ENCODE measurements at regions not wholly inside any gene's neighbourhood (a gene's known extent, or its start where the extent isn't known, plus 50 kb on each side); places are given as distances from the start of the nearest gene placed in this dataset.
A peak's percentile ranks its signal among the peaks of the same experiment; 100 is the strongest.

DNA sequence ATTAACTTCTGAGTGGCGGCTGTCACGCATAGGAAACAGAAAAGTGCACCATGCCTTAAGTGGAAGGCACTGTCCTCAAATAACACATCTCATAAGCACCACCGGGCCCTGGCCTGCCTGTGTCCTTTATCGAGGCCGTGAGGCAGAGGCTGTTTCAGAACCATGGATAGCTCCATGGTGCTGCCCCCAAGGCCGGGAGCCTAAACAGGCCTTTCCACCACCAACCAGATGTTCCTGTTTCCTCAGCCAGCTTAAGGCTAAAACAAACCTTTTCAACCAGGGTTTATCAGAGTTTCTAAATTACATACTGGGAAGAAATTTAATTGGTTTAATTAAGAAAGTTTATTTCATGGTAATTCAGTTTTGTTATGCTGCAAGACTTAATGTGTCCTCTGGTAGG, 114.4 kb downstream of the DMRTA2 start (continued):
- TF ChIP-seq ZNF44 (CRISPR knock-in tag; IDR thresholded peaks at IDR 0.05) = no peak
- no peak for TF ChIP-seq MEF2D (CRISPR knock-in tag; IDR thresholded peaks at IDR 0.05)
- TF ChIP-seq, protein P1, sequence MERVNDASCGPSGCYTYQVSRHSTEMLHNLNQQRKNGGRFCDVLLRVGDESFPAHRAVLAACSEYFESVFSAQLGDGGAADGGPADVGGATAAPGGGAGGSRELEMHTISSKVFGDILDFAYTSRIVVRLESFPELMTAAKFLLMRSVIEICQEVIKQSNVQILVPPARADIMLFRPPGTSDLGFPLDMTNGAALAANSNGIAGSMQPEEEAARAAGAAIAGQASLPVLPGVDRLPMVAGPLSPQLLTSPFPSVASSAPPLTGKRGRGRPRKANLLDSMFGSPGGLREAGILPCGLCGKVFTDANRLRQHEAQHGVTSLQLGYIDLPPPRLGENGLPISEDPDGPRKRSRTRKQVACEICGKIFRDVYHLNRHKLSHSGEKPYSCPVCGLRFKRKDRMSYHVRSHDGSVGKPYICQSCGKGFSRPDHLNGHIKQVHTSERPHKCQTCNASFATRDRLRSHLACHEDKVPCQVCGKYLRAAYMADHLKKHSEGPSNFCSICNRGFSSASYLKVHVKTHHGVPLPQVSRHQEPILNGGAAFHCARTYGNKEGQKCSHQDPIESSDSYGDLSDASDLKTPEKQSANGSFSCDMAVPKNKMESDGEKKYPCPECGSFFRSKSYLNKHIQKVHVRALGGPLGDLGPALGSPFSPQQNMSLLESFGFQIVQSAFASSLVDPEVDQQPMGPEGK (CRISPR knock-in tag; IDR thresholded peaks at IDR 0.05) = peak; percentile 40; the same call in 1 of the 2 replicates
- TF ChIP-seq ZNF83 (CRISPR knock-in tag; IDR thresholded peaks at IDR 0.05; ENCODE audit: borderline replicate concordance) = 0 out of 2 replicates have a peak, but pooled peaks have one; percentile 34
- TF ChIP-seq, protein P2, sequence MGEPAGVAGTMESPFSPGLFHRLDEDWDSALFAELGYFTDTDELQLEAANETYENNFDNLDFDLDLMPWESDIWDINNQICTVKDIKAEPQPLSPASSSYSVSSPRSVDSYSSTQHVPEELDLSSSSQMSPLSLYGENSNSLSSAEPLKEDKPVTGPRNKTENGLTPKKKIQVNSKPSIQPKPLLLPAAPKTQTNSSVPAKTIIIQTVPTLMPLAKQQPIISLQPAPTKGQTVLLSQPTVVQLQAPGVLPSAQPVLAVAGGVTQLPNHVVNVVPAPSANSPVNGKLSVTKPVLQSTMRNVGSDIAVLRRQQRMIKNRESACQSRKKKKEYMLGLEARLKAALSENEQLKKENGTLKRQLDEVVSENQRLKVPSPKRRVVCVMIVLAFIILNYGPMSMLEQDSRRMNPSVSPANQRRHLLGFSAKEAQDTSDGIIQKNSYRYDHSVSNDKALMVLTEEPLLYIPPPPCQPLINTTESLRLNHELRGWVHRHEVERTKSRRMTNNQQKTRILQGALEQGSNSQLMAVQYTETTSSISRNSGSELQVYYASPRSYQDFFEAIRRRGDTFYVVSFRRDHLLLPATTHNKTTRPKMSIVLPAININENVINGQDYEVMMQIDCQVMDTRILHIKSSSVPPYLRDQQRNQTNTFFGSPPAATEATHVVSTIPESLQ (CRISPR knock-in tag; conservative IDR thresholded peaks at IDR 0.05) = peak; percentile 84; the same call in 1 of the 2 replicates
- TF ChIP-seq ZFX (CRISPR knock-in tag; IDR thresholded peaks at IDR 0.05; ENCODE audit: low read depth) = peak; percentile 44; the same call in 1 of the 2 replicates
- TF ChIP-seq NFKB2 (CRISPR knock-in tag; IDR thresholded peaks at IDR 0.05; ENCODE audit: borderline replicate concordance) = peak; percentile 58; the same call in 1 of the 2 replicates
- peak; percentile 43; the same call in 1 of the 2 replicates for TF ChIP-seq SAP130 (CRISPR knock-in tag; IDR thresholded peaks at IDR 0.05; ENCODE audit: low read depth)
- TF ChIP-seq PRPF4 (IDR thresholded peaks at IDR 0.05; ENCODE audit: low read depth, low read length, poor library complexity, severe bottlenecking) = no peak
- TF ChIP-seq ZNF251 (CRISPR knock-in tag; IDR thresholded peaks at IDR 0.05) = no peak
- TF ChIP-seq, protein P3, sequence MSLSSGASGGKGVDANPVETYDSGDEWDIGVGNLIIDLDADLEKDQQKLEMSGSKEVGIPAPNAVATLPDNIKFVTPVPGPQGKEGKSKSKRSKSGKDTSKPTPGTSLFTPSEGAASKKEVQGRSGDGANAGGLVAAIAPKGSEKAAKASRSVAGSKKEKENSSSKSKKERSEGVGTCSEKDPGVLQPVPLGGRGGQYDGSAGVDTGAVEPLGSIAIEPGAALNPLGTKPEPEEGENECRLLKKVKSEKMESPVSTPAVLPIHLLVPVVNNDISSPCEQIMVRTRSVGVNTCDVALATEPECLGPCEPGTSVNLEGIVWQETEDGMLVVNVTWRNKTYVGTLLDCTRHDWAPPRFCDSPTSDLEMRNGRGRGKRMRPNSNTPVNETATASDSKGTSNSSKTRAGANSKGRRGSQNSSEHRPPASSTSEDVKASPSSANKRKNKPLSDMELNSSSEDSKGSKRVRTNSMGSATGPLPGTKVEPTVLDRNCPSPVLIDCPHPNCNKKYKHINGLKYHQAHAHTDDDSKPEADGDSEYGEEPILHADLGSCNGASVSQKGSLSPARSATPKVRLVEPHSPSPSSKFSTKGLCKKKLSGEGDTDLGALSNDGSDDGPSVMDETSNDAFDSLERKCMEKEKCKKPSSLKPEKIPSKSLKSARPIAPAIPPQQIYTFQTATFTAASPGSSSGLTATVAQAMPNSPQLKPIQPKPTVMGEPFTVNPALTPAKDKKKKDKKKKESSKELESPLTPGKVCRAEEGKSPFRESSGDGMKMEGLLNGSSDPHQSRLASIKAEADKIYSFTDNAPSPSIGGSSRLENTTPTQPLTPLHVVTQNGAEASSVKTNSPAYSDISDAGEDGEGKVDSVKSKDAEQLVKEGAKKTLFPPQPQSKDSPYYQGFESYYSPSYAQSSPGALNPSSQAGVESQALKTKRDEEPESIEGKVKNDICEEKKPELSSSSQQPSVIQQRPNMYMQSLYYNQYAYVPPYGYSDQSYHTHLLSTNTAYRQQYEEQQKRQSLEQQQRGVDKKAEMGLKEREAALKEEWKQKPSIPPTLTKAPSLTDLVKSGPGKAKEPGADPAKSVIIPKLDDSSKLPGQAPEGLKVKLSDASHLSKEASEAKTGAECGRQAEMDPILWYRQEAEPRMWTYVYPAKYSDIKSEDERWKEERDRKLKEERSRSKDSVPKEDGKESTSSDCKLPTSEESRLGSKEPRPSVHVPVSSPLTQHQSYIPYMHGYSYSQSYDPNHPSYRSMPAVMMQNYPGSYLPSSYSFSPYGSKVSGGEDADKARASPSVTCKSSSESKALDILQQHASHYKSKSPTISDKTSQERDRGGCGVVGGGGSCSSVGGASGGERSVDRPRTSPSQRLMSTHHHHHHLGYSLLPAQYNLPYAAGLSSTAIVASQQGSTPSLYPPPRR (CRISPR knock-in tag; IDR thresholded peaks at IDR 0.05; ENCODE audit: borderline replicate concordance) = no peak
- TF ChIP-seq ZSCAN31 (CRISPR knock-in tag; IDR thresholded peaks at IDR 0.05; ENCODE audit: low read depth) = 0 out of 2 replicates have a peak, but pooled peaks have one; percentile 37
- TF ChIP-seq KDM3A (CRISPR knock-in tag; IDR thresholded peaks at IDR 0.05; ENCODE audit: low read depth) = peak; percentile 28; the same call in 1 of the 2 replicates
- TF ChIP-seq ISX (CRISPR knock-in tag; conservative IDR thresholded peaks at IDR 0.05) = 0 out of 2 replicates have a peak, but pooled peaks have one; percentile 44
- TF ChIP-seq ZNF570 (CRISPR knock-in tag; IDR thresholded peaks at IDR 0.05; ENCODE audit: borderline replicate concordance) = no peak
